ENCODE measurements at regions not wholly inside any gene's neighbourhood (a gene's known extent, or its start where the extent isn't known, plus 50 kb on each side); places are given as distances from the start of the nearest gene placed in this dataset.

- TF ChIP-seq, protein P1, sequence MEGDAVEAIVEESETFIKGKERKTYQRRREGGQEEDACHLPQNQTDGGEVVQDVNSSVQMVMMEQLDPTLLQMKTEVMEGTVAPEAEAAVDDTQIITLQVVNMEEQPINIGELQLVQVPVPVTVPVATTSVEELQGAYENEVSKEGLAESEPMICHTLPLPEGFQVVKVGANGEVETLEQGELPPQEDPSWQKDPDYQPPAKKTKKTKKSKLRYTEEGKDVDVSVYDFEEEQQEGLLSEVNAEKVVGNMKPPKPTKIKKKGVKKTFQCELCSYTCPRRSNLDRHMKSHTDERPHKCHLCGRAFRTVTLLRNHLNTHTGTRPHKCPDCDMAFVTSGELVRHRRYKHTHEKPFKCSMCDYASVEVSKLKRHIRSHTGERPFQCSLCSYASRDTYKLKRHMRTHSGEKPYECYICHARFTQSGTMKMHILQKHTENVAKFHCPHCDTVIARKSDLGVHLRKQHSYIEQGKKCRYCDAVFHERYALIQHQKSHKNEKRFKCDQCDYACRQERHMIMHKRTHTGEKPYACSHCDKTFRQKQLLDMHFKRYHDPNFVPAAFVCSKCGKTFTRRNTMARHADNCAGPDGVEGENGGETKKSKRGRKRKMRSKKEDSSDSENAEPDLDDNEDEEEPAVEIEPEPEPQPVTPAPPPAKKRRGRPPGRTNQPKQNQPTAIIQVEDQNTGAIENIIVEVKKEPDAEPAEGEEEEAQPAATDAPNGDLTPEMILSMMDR (IDR thresholded peaks at IDR 0.05): no peak
- Histone ChIP-seq H3K27ac (no peak overlapping the region), H3K4me3 (no peak overlapping the region)
- no peak for DNase-seq (ENCODE audit: low spot score)
Measured at GRCh38 chr17:45706033-45706432, 78.1 kb upstream of the CRHR1 start.

GRCh38 chr17:45708707-45709290, 75.3 kb upstream of the CRHR1 start:
- DNase-seq (ENCODE audit: low spot score): no peak
- no peak overlapping the region for H3K27ac ChIP-seq
- TF ChIP-seq, protein P1 (IDR thresholded peaks at IDR 0.05): no peak
- H3K4me3 ChIP-seq: no peak overlapping the region

DNA sequence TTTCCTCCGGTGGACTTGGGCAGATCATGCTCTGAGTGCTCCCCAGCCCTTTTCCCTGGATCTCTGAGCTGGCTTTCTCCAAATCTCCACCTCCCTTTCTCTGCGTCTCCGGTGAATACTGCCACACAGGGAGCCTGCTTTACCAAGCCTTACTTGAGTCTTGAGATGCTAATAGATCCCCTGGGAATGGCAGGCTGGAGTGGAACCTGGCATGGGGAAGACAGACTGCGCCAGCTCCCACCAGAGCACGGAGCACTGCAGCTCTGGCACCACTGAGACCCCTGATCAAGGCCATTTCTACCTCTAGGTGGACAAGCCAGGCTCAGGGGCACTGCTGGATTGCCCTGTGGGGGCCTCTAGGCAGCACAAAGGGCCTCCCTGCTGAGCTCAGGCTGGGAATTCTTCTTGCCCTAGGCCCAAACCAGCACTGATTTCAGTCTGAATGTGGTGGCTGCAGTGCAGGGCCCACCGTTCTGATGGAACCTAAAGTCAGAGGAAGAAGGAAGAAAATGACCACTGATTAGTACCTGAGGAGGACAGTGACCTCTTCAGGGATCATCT, 74.3 kb upstream of the CRHR1 start:
- no peak overlapping the region for H3K4me3 ChIP-seq
- no peak overlapping the region for H3K27ac ChIP-seq
- TF ChIP-seq, protein P1 (IDR thresholded peaks at IDR 0.05): no peak
- no peak for DNase-seq (ENCODE audit: low spot score)

DNA sequence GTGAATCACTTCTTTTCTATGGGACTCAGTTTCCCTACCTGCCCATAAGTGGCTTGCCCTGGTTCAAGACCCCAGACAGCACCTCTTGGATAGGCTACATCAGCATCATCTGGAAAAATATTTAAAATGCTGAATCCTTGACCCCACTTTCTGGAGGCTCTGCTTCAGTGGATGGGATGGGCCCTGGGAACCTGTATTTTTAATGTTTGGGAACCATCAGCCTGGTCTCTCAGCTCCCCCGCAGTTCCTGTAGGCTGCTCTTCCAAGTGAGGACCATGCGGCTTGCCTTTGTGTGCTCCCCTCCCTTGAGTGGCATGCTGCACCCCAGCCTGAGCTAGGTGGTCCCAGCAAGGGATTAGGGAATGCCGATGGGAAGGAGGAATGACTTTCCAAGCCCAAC, 68.3 kb upstream of the CRHR1 start:
- no peak for DNase-seq (ENCODE audit: low spot score)
- Histone ChIP-seq H3K27ac (no peak overlapping the region), H3K4me3 (no peak overlapping the region)
- TF ChIP-seq, protein P1 (IDR thresholded peaks at IDR 0.05): no peak

DNA sequence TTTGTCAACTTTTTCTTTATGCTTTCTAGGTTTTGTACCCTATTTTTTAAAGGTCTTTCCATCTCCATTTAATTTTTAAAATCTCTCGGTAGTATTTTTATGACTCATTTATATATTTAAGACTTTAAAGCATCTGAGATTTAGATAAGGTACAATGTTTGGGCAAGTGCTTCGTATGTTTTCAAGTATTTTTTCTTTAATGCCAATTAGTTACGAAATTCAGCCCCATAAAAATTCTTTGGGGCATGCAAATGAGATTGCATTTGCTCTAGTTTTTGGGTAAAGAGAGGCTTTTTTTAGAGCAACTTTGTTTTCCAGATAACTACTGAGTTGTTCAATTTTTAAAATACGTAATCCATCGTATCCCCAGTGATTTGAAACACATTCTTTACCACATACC, 65.3 kb upstream of the CRHR1 start:
- H3K27ac ChIP-seq: no peak overlapping the region
- TF ChIP-seq, protein P1 (IDR thresholded peaks at IDR 0.05): no peak
- no peak for DNase-seq (ENCODE audit: low spot score)

DNA sequence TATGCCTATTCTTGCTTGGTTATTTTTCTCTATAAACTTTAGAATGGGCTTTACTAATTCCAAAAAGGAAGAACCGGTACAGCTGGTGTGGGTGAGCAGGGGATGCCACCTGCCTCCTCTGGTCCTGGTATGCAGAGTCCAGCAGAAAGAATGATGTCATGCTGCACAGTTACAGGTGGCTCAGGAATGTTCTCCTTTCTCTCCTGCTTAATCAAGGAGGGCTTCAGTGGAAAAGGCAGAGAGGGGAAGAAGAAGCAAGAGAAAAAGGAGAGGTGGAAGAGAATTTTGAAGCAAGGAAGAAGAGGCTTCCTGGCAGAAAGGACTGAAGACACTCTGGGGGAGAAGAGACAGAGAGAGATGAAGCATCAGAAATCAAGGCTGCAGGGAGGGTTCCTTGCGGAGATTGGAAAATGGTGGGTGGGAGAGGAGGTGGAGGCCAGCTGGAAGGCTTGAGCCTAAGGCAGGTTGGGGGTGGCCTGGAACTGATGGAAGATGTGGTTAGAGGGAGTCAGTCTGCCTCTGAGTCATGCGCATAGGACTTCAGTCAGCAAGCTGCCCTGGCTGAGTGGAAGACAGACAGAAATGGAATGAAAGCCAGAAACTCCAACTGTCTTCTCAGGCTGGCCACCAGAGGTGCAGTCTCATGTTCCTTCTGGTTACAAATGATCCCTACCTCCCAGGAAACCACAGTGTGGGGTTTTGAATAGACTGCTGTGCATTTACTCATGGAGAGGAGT, 64.6 kb upstream of the CRHR1 start:
- DNase-seq (ENCODE audit: low spot score): no peak
- Histone ChIP-seq H3K4me3 (no peak overlapping the region), H3K27ac (no peak overlapping the region)
- TF ChIP-seq, protein P1 (IDR thresholded peaks at IDR 0.05): no peak

More for the DNA sequence above, 65.3 kb upstream of the CRHR1 start:
- no peak overlapping the region for H3K4me3 ChIP-seq

DNA sequence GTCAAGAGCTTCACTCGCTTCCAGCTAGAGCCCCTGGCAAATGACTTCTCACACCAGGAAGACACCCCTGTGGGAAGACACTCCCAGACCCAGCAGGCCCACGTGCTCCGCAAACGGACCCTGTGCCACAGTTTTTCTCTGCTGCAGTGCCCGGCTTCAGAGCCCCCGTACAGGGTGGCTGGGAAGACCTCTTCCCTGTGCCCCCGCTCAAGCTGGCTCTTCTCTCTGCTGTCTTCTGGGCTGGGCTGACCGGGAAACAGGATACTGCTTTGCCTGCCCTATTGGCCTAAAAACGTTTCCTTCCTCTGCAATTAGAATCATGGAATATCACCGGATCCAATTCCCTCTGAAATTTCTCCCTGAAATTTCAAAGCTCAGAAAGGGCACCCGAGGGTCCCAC, 63.7 kb upstream of the CRHR1 start:
- Histone ChIP-seq H3K4me3 (no peak overlapping the region), H3K27ac (no peak overlapping the region)
- TF ChIP-seq, protein P1 (IDR thresholded peaks at IDR 0.05): no peak
- DNase-seq (ENCODE audit: low spot score): no peak

All from coronary artery (tissue), 2 donors.